SK-N-SH (cell line): ENCODE measurements at regions not wholly inside any gene's neighbourhood (a gene's known extent, or its start where the extent isn't known, plus 50 kb on each side); places are given as distances from the start of the nearest gene placed in this dataset.

Experiments
- CTCF ChIA-PET: fragments of 300-600, 350-600 bp; formaldehyde crosslinking; extraction: SDS; loops from one replicate; lab custom pipeline; 2021; lab: Yijun Ruan, JAX
- POLR2A ChIA-PET: fragments of 350-600 bp; sonication (Branson Sonifier 250); formaldehyde crosslinking; extraction: SDS; loops from one replicate; lab custom pipeline; 2020; ENCODE audit warnings: antibody characterized with exemption, inconsistent platforms; lab: Yijun Ruan, JAX
- DNase-seq: peaks from one replicate; pipeline ENCODE4 v3.0.0; 2012
- H2AFZ ChIP-seq: fragments of 200-600 bp; sonication (generic); 2 replicates; pipeline ENCODE4 v1.8.1; 2016; ENCODE audit warnings: antibody characterized with exemption, mild to moderate bottlenecking, low read depth
- H3F3A ChIP-seq: fragments of 200-600 bp; sonication (generic); replicated peaks from 2 replicates; pipeline ENCODE3; 2016; ENCODE audit warnings: antibody characterized with exemption, mild to moderate bottlenecking; ENCODE audit not compliant: insufficient read depth
- H3K27ac ChIP-seq, 2 experiments: fragments of 200-500 bp in 1 of 2; fragments of 200-600 bp in 1 of 2; sonication (Bioruptor generic) in 1 of 2; sonication (generic), shearing (Covaris generic) in 1 of 2; 2 replicates each; pipeline versions ENCODE4 v1.5.1 to v1.6.1; 2014 to 2016; ENCODE audit warnings: low read depth in 2 of 2, inconsistent platforms in 1 of 2, low read length in 1 of 2, mild to moderate bottlenecking in 1 of 2, mixed read lengths in 1 of 2
- H3K27me3 ChIP-seq: fragments of 200-600 bp; sonication (generic), shearing (Covaris generic); 2 replicates; pipeline ENCODE4 v1.6.1; 2016; ENCODE audit warnings: mixed run types; ENCODE audit not compliant: insufficient read depth
- H3K36me3 ChIP-seq, 2 experiments: fragments of 200-500 bp in 1 of 2; fragments of 200-600 bp in 1 of 2; sonication (Bioruptor generic) in 1 of 2; sonication (generic) in 1 of 2; replicated peaks in 1 of 2; 2 replicates each; pipeline versions ENCODE3 to v1.5.1; 2014 to 2016; ENCODE audit warnings: low read length in 1 of 2, mild to moderate bottlenecking in 1 of 2; ENCODE audit not compliant: insufficient read depth in 2 of 2, control insufficient read depth in 1 of 2
- H3K4me1 ChIP-seq, 2 experiments: fragments of 200-500 bp in 1 of 2; fragments of 200-600 bp in 1 of 2; sonication (Bioruptor generic) in 1 of 2; sonication (generic), shearing (Covaris generic) in 1 of 2; 2 replicates each; pipeline versions ENCODE4 v1.5.1 to v1.6.1; 2014 to 2016; ENCODE audit warnings: low read depth in 1 of 2, low read length in 1 of 2, mixed run types in 1 of 2; ENCODE audit not compliant: insufficient read depth in 2 of 2, control insufficient read depth in 1 of 2
- H3K4me2 ChIP-seq: fragments of 200-600 bp; sonication (generic), shearing (Covaris generic); 2 replicates; pipeline ENCODE4 v1.6.1; 2017; ENCODE audit warnings: mixed run types
- H3K4me3 ChIP-seq, 2 experiments: fragments of 200-500 bp in 1 of 2; fragments of 200-600 bp in 1 of 2; sonication (Bioruptor generic) in 1 of 2; sonication (generic), shearing (Covaris generic) in 1 of 2; 2 replicates each; pipeline versions ENCODE4 v1.5.1 to v1.8.1; 2014 to 2016; ENCODE audit warnings: low read depth in 2 of 2, inconsistent platforms in 1 of 2, low read length in 1 of 2, mild to moderate bottlenecking in 1 of 2, mixed read lengths in 1 of 2, moderate library complexity in 1 of 2
- H3K79me2 ChIP-seq: fragments of 200-600 bp; sonication (generic); 2 replicates; pipeline ENCODE4 v1.8.1; 2017; ENCODE audit warnings: mild to moderate bottlenecking; ENCODE audit not compliant: insufficient read depth
- H3K9ac ChIP-seq: fragments of 200-600 bp; sonication (generic); 2 replicates; pipeline ENCODE4 v1.6.1; 2017; ENCODE audit warnings: mixed run types
- H3K9me2 ChIP-seq: fragments of 200-600 bp; sonication (generic); 2 replicates; pipeline ENCODE4 v1.6.1; 2017; ENCODE audit warnings: mixed run types
- H3K9me3 ChIP-seq: fragments of 200-600 bp; sonication (generic); 2 replicates; pipeline ENCODE4 v1.6.1; 2017; ENCODE audit warnings: mixed run types, mild to moderate bottlenecking, moderate library complexity
- H4K20me1 ChIP-seq: fragments of 200-600 bp; sonication (generic); 2 replicates; pipeline ENCODE4 v1.6.1; 2017; ENCODE audit warnings: mild to moderate bottlenecking, mixed run types; ENCODE audit not compliant: insufficient read depth
- CTCF ChIP-seq: fragments of 200-600 bp; sonication (generic); IDR thresholded peaks from 2 replicates; pipeline ENCODE4 v1.6.1; 2017; ENCODE audit warnings: antibody characterized with exemption, mild to moderate bottlenecking, moderate library complexity
- ELF1 ChIP-seq: IDR thresholded peaks from 2 replicates; pipeline ENCODE4 v1.4.0; 2012
- FOXJ3 ChIP-seq: sonication (generic); formaldehyde crosslinking; IDR thresholded peaks from 2 replicates; pipeline ENCODE4 v1.5.1; 2020; ENCODE audit warnings: mild to moderate bottlenecking, missing genetic modification reagents
- GABPA ChIP-seq: IDR thresholded peaks from 2 replicates; pipeline ENCODE4 v1.4.0; 2012; ENCODE audit warnings: low read depth, mild to moderate bottlenecking
- IRF3 ChIP-seq: fragments of 150-350 bp; IDR thresholded peaks from 2 replicates; pipeline ENCODE4 v1.6.1; 2016; ENCODE audit warnings: mild to moderate bottlenecking, low read depth, low read length
- JUND ChIP-seq: IDR thresholded peaks from 2 replicates; pipeline ENCODE4 v1.4.0; 2012
- MAX ChIP-seq: IDR thresholded peaks from 2 replicates; pipeline ENCODE4 v1.4.0; 2012; ENCODE audit warnings: low read depth
- MEF2A ChIP-seq: IDR thresholded peaks from 2 replicates; pipeline ENCODE4 v1.4.0; 2012; ENCODE audit warnings: low read depth, borderline replicate concordance
- MXI1 ChIP-seq: IDR thresholded peaks from 2 replicates; pipeline ENCODE4 v1.6.1; 2012; ENCODE audit warnings: mild to moderate bottlenecking, low read depth, low read length, improper control_type of control experiment
- POLR2AphosphoS5 ChIP-seq: IDR thresholded peaks from 2 replicates; pipeline ENCODE4 v1.6.1; 2012; ENCODE audit warnings: low read depth, low read length
- RFX5 ChIP-seq: IDR thresholded peaks from 2 replicates; pipeline ENCODE4 v1.6.1; 2012; ENCODE audit warnings: mild to moderate bottlenecking, improper control_type of control experiment, low read length
- TAF1 ChIP-seq: IDR thresholded peaks from 2 replicates; pipeline ENCODE4 v1.6.1; 2012; ENCODE audit warnings: low read depth, mild to moderate bottlenecking, low read length, moderate library complexity, borderline replicate concordance
- TCF12 ChIP-seq: IDR thresholded peaks from 2 replicates; pipeline ENCODE4 v1.4.0; 2012
- TEAD4 ChIP-seq: IDR thresholded peaks from 2 replicates; pipeline ENCODE4 v1.4.0; 2012; ENCODE audit warnings: mild to moderate bottlenecking, borderline replicate concordance; ENCODE audit not compliant: insufficient read depth
- USF2 ChIP-seq: fragments of 150-350 bp; IDR thresholded peaks from 2 replicates; pipeline ENCODE4 v1.6.1; 2017; ENCODE audit warnings: antibody characterized with exemption, low read length, low read depth, borderline replicate concordance
- ZBTB33 ChIP-seq: IDR thresholded peaks from 2 replicates; pipeline ENCODE4 v1.4.0; 2012; ENCODE audit warnings: low read depth, borderline replicate concordance
- WGBS: methylation state at CpG from one replicate; pipeline ENCODE4 v1.1.6; 2017; ENCODE audit warnings: low lambda C conversion rate; 5-methylcytosine and 5-hydroxymethylcytosine counted together

- Histone ChIP-seq H3K9me3 (no peaks in the 10 kb centered on the region), H3K4me3 (no peak overlapping the region), H3K4me2 (no peak overlapping the region), H3K27ac (no peak overlapping the region), H3K4me1 (peaks cover 0 to 28% of the 10 kb centered on the region in 2 experiments; a peak in 2 of 4 replicates), H3K9ac (no peak overlapping the region), H3K27me3 (no peaks in the 10 kb centered on the region), H3K9me2 (no peaks in the 10 kb centered on the region), H2AFZ (no peak overlapping the region), H3K36me3 (no peaks in the 10 kb centered on the region), H4K20me1 (no peaks in the 10 kb centered on the region), H3K79me2 (no peaks in the 10 kb centered on the region), H3F3A (no peaks in the 10 kb centered on the region)
- POLR2A ChIA-PET, result no interaction called here
- TF ChIP-seq TEAD4 (no peak), MXI1 (no peak), TAF1 (no peak), MEF2A (no peak), TCF12 (no peak), POLR2AphosphoS5 (no peak), ZBTB33 (no peak), IRF3 (no peak), ELF1 (no peak), USF2 (no peak), RFX5 (no peak), JUND (no peak), CTCF (no peak), MAX (no peak), FOXJ3 (CRISPR knock-in tag) (no peak), GABPA (no peak)
- CTCF ChIA-PET, result no interaction called here
- DNase-seq, result no peak
- 8% methylated on average over 1 of the region's 1 CpG for WGBS
Measured at GRCh38 chr11:42975180-42975529, 336.6 kb upstream of the API5 start.
